ENCODE measurements at regions not wholly inside any gene's neighbourhood (a gene's known extent, or its start where the extent isn't known, plus 50 kb on each side); places are given as distances from the start of the nearest gene placed in this dataset.

DNA sequence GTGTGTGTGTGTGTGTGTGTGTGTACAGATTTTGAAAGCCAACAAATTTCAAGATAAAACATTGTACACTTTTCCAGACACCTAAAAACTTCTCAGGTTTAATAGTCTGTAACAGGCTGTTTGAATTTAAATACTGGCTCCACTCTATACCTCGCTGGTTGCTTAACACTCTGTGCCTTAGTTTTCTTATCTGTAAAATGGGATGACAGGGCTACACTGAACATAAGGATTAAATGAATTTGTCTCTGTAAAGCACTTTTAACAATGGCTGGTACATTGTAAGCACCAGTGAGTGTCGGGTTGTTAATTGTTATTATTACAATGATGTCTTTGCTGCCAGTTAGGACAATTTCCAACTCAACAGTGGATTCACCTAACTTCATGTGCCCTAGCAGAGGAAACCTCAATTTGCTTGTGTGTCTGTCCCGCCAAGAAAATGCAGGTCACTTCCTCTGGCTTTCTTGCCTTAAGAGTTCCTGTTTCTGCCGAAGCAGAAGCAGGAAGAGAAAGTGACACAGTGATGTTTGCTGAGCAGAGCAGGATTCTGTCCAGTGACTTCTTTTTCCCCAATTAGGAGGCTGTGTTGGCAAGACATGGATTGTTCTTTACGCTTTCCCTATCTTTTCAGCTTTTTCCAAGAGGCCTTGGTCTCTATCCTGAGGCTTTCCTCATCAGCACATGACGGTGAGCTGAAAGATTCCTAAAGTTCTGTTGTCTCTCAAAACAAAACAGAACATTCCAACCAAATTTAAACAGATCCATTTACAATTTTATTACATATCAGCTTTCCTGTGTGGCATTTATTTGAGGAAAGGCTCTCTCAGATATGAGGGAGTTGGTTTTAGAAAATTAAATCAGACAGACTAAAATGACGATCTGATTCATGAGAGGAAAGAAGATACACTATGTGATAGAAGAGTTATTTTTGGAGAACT lies 154.1 kb upstream of the ATP2B1 start (continued):
- TF ChIP-seq, protein P1, sequence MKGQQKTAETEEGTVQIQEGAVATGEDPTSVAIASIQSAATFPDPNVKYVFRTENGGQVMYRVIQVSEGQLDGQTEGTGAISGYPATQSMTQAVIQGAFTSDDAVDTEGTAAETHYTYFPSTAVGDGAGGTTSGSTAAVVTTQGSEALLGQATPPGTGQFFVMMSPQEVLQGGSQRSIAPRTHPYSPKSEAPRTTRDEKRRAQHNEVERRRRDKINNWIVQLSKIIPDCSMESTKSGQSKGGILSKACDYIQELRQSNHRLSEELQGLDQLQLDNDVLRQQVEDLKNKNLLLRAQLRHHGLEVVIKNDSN (IDR thresholded peaks at IDR 0.05; ENCODE audit: borderline replicate concordance, extremely low read length, insufficient read depth, low read depth, low read length), result no peak
- TF ChIP-seq EED (IDR thresholded peaks at IDR 0.05; ENCODE audit: low read depth), result peak; percentile 82
- no peak for TF ChIP-seq PAX8 (IDR thresholded peaks at IDR 0.05)
- peak; percentile 96 for TF ChIP-seq SPI1 (IDR thresholded peaks at IDR 0.05; ENCODE audit: borderline replicate concordance, insufficient read depth, low read depth, low read length)
- TF ChIP-seq GATAD2B (conservative IDR thresholded peaks at IDR 0.05; ENCODE audit: low read depth), result peak; percentile 5; the same call in 1 of the 2 replicates
- TF ChIP-seq HDGF (IDR thresholded peaks at IDR 0.05), result no peak
- TF ChIP-seq STAT1 (conservative IDR thresholded peaks at IDR 0.05), result no peak
- TF ChIP-seq, protein P2, sequence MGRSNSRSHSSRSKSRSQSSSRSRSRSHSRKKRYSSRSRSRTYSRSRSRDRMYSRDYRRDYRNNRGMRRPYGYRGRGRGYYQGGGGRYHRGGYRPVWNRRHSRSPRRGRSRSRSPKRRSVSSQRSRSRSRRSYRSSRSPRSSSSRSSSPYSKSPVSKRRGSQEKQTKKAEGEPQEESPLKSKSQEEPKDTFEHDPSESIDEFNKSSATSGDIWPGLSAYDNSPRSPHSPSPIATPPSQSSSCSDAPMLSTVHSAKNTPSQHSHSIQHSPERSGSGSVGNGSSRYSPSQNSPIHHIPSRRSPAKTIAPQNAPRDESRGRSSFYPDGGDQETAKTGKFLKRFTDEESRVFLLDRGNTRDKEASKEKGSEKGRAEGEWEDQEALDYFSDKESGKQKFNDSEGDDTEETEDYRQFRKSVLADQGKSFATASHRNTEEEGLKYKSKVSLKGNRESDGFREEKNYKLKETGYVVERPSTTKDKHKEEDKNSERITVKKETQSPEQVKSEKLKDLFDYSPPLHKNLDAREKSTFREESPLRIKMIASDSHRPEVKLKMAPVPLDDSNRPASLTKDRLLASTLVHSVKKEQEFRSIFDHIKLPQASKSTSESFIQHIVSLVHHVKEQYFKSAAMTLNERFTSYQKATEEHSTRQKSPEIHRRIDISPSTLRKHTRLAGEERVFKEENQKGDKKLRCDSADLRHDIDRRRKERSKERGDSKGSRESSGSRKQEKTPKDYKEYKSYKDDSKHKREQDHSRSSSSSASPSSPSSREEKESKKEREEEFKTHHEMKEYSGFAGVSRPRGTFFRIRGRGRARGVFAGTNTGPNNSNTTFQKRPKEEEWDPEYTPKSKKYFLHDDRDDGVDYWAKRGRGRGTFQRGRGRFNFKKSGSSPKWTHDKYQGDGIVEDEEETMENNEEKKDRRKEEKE (IDR thresholded peaks at IDR 0.05), result no peak
- no peak for TF ChIP-seq KAT2A (conservative IDR thresholded peaks at IDR 0.05; ENCODE audit: control insufficient read depth, low read depth, low read length)
- TF ChIP-seq, protein P3, sequence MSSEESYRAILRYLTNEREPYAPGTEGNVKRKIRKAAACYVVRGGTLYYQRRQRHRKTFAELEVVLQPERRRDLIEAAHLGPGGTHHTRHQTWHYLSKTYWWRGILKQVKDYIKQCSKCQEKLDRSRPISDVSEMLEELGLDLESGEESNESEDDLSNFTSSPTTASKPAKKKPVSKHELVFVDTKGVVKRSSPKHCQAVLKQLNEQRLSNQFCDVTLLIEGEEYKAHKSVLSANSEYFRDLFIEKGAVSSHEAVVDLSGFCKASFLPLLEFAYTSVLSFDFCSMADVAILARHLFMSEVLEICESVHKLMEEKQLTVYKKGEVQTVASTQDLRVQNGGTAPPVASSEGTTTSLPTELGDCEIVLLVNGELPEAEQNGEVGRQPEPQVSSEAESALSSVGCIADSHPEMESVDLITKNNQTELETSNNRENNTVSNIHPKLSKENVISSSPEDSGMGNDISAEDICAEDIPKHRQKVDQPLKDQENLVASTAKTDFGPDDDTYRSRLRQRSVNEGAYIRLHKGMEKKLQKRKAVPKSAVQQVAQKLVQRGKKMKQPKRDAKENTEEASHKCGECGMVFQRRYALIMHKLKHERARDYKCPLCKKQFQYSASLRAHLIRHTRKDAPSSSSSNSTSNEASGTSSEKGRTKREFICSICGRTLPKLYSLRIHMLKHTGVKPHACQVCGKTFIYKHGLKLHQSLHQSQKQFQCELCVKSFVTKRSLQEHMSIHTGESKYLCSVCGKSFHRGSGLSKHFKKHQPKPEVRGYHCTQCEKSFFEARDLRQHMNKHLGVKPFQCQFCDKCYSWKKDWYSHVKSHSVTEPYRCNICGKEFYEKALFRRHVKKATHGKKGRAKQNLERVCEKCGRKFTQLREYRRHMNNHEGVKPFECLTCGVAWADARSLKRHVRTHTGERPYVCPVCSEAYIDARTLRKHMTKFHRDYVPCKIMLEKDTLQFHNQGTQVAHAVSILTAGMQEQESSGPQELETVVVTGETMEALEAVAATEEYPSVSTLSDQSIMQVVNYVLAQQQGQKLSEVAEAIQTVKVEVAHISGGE (CRISPR knock-in tag; IDR thresholded peaks at IDR 0.05), result no peak
- no peak for TF ChIP-seq TCF7 (IDR thresholded peaks at IDR 0.05; ENCODE audit: borderline replicate concordance)
- TF ChIP-seq EGR1 (IDR thresholded peaks at IDR 0.05; ENCODE audit: borderline replicate concordance in 1 of 2, low read depth in 2 of 2, low read length in 2 of 2), result no peak
- no peak for TF ChIP-seq MEF2B (IDR thresholded peaks at IDR 0.05; ENCODE audit: partially characterized antibody, poor library complexity, severe bottlenecking)
- peak; percentile 58 for TF ChIP-seq POLR2A (IDR thresholded peaks at IDR 0.05; ENCODE audit: low read depth, low read length)
- TF ChIP-seq YY1 (IDR thresholded peaks at IDR 0.05; ENCODE audit: low read depth, low read length), result peak; percentile 69
- peak; percentile 19; the same call in 1 of the 2 replicates for TF ChIP-seq SMC3 (IDR thresholded peaks at IDR 0.05; ENCODE audit: borderline replicate concordance, low read length)
- TF ChIP-seq NR2F1 (conservative IDR thresholded peaks at IDR 0.05), result no peak
- TF ChIP-seq NFYB (IDR thresholded peaks at IDR 0.05; ENCODE audit: insufficient read depth, low read depth, low read length), result no peak
- no peak for TF ChIP-seq CBFB (IDR thresholded peaks at IDR 0.05; ENCODE audit: low read depth)
- TF ChIP-seq NR2C1 (IDR thresholded peaks at IDR 0.05), result no peak
- no peak for TF ChIP-seq BRCA1 (IDR thresholded peaks at IDR 0.05; ENCODE audit: low read depth, low read length)
- TF ChIP-seq MYB (IDR thresholded peaks at IDR 0.05; ENCODE audit: borderline replicate concordance, low read depth, low read length), result no peak

All from GM12878 (cell line).